ENCODE measurements at regions not wholly inside any gene's neighbourhood (a gene's known extent, or its start where the extent isn't known, plus 50 kb on each side); places are given as distances from the start of the nearest gene placed in this dataset.

- H3K27ac ChIP-seq (ENCODE audit: low read depth, low read length): no peak overlapping the region
- no peak overlapping the region for H3K9ac ChIP-seq (ENCODE audit: low read length)
- H3K4me3 ChIP-seq (ENCODE audit: low read depth in 1 of 2, low read length in 2 of 2): no peak overlapping the region
- no peaks in the 10 kb centered on the region for H3K36me3 ChIP-seq (ENCODE audit: insufficient read depth, low read length)
- no peaks in the 10 kb centered on the region for H3K9me3 ChIP-seq (ENCODE audit: low read length)
- H3K27me3 ChIP-seq (ENCODE audit: control insufficient read depth in 1 of 2, insufficient read depth in 2 of 2, low read length in 2 of 2): no peaks in the 10 kb centered on the region
- H3K4me1 ChIP-seq (ENCODE audit: insufficient read depth, low read length): no peaks in the 10 kb centered on the region
Observed at GRCh38 chr3:8087951-8088350, 413.7 kb upstream of the LMCD1 start.

- no peaks in the 10 kb centered on the region for H3K27me3 ChIP-seq (ENCODE audit: control insufficient read depth in 1 of 2, insufficient read depth in 2 of 2, low read length in 2 of 2)
- no peaks in the 10 kb centered on the region for H3K4me1 ChIP-seq (ENCODE audit: insufficient read depth, low read length)
- no peak overlapping the region for H3K27ac ChIP-seq (ENCODE audit: low read depth, low read length)
- no peak overlapping the region for H3K4me3 ChIP-seq (ENCODE audit: low read depth in 1 of 2, low read length in 2 of 2)
- no peaks in the 10 kb centered on the region for H3K9me3 ChIP-seq (ENCODE audit: low read length)
- no peaks in the 10 kb centered on the region for H3K36me3 ChIP-seq (ENCODE audit: insufficient read depth, low read length)
- no peak overlapping the region for H3K9ac ChIP-seq (ENCODE audit: low read length)
Observed at GRCh38 chr3:8094415-8094814, 407.2 kb upstream of the LMCD1 start.

GRCh38 chr3:8095724-8096123 is 405.9 kb upstream of the LMCD1 start:
- Histone ChIP-seq H3K9ac (ENCODE audit: low read length) (no peak overlapping the region), H3K27ac (ENCODE audit: low read depth, low read length) (no peak overlapping the region), H3K4me1 (ENCODE audit: insufficient read depth, low read length) (no peaks in the 10 kb centered on the region), H3K9me3 (ENCODE audit: low read length) (no peaks in the 10 kb centered on the region), H3K27me3 (ENCODE audit: control insufficient read depth in 1 of 2, insufficient read depth in 2 of 2, low read length in 2 of 2) (no peaks in the 10 kb centered on the region), H3K36me3 (ENCODE audit: insufficient read depth, low read length) (no peaks in the 10 kb centered on the region), H3K4me3 (ENCODE audit: low read depth in 1 of 2, low read length in 2 of 2) (no peak overlapping the region)

- no peaks in the 10 kb centered on the region for H3K36me3 ChIP-seq (ENCODE audit: insufficient read depth, low read length)
- H3K4me3 ChIP-seq (ENCODE audit: low read depth in 1 of 2, low read length in 2 of 2): no peak overlapping the region
- H3K9me3 ChIP-seq (ENCODE audit: low read length): no peaks in the 10 kb centered on the region
- no peak overlapping the region for H3K9ac ChIP-seq (ENCODE audit: low read length)
- no peak overlapping the region for H3K27ac ChIP-seq (ENCODE audit: low read depth, low read length)
- H3K4me1 ChIP-seq (ENCODE audit: insufficient read depth, low read length): no peaks in the 10 kb centered on the region
- no peaks in the 10 kb centered on the region for H3K27me3 ChIP-seq (ENCODE audit: control insufficient read depth in 1 of 2, insufficient read depth in 2 of 2, low read length in 2 of 2)
Observed at GRCh38 chr3:8097690-8098089, 403.9 kb upstream of the LMCD1 start.

- H3K36me3 ChIP-seq (ENCODE audit: insufficient read depth, low read length): no peaks in the 10 kb centered on the region
- no peak overlapping the region for H3K9ac ChIP-seq (ENCODE audit: low read length)
- H3K4me1 ChIP-seq (ENCODE audit: insufficient read depth, low read length): no peaks in the 10 kb centered on the region
- H3K27ac ChIP-seq (ENCODE audit: low read depth, low read length): no peak overlapping the region
- no peaks in the 10 kb centered on the region for H3K27me3 ChIP-seq (ENCODE audit: control insufficient read depth in 1 of 2, insufficient read depth in 2 of 2, low read length in 2 of 2)
- no peaks in the 10 kb centered on the region for H3K9me3 ChIP-seq (ENCODE audit: low read length)
- H3K4me3 ChIP-seq (ENCODE audit: low read depth in 1 of 2, low read length in 2 of 2): no peak overlapping the region
Observed at GRCh38 chr3:8103954-8104353, 397.7 kb upstream of the LMCD1 start.

- Histone ChIP-seq H3K36me3 (ENCODE audit: insufficient read depth, low read length) (no peaks in the 10 kb centered on the region), H3K27me3 (ENCODE audit: control insufficient read depth in 1 of 2, insufficient read depth in 2 of 2, low read length in 2 of 2) (no peaks in the 10 kb centered on the region), H3K27ac (ENCODE audit: low read depth, low read length) (no peak overlapping the region), H3K9me3 (ENCODE audit: low read length) (no peaks in the 10 kb centered on the region), H3K4me1 (ENCODE audit: insufficient read depth, low read length) (peaks cover 6% of the 10 kb centered on the region), H3K4me3 (ENCODE audit: low read depth in 1 of 2, low read length in 2 of 2) (no peak overlapping the region), H3K9ac (ENCODE audit: low read length) (no peak overlapping the region)
Observed at GRCh38 chr3:8106921-8107320, 394.7 kb upstream of the LMCD1 start.

GRCh38 chr3:8110966-8111798 is 390.4 kb upstream of the LMCD1 start:
- Histone ChIP-seq H3K4me3 (ENCODE audit: low read depth in 1 of 2, low read length in 2 of 2) (peak overlapping the region; percentile 2 to 29), H3K27ac (ENCODE audit: low read depth, low read length) (no peak overlapping the region), H3K9me3 (ENCODE audit: low read length) (no peaks in the 10 kb centered on the region), H3K36me3 (ENCODE audit: insufficient read depth, low read length) (no peaks in the 10 kb centered on the region), H3K4me1 (ENCODE audit: insufficient read depth, low read length) (peaks cover 6% of the 10 kb centered on the region), H3K9ac (ENCODE audit: low read length) (no peak overlapping the region), H3K27me3 (ENCODE audit: control insufficient read depth in 1 of 2, insufficient read depth in 2 of 2, low read length in 2 of 2) (no peaks in the 10 kb centered on the region)

- no peaks in the 10 kb centered on the region for H3K9me3 ChIP-seq (ENCODE audit: low read length)
- H3K27ac ChIP-seq (ENCODE audit: low read depth, low read length): no peak overlapping the region
- peaks cover 6% of the 10 kb centered on the region for H3K4me1 ChIP-seq (ENCODE audit: insufficient read depth, low read length)
- no peak overlapping the region for H3K4me3 ChIP-seq (ENCODE audit: low read depth in 1 of 2, low read length in 2 of 2)
- H3K36me3 ChIP-seq (ENCODE audit: insufficient read depth, low read length): no peaks in the 10 kb centered on the region
- H3K27me3 ChIP-seq (ENCODE audit: control insufficient read depth in 1 of 2, insufficient read depth in 2 of 2, low read length in 2 of 2): no peaks in the 10 kb centered on the region
- H3K9ac ChIP-seq (ENCODE audit: low read length): no peak overlapping the region
Observed at GRCh38 chr3:8112587-8112986, 389.0 kb upstream of the LMCD1 start.

- H3K27ac ChIP-seq (ENCODE audit: low read depth, low read length): no peak overlapping the region
- H3K9ac ChIP-seq (ENCODE audit: low read length): no peak overlapping the region
- peaks cover 6% of the 10 kb centered on the region for H3K4me1 ChIP-seq (ENCODE audit: insufficient read depth, low read length)
- H3K27me3 ChIP-seq (ENCODE audit: control insufficient read depth in 1 of 2, insufficient read depth in 2 of 2, low read length in 2 of 2): no peaks in the 10 kb centered on the region
- no peaks in the 10 kb centered on the region for H3K36me3 ChIP-seq (ENCODE audit: insufficient read depth, low read length)
- no peak overlapping the region for H3K4me3 ChIP-seq (ENCODE audit: low read depth in 1 of 2, low read length in 2 of 2)
- no peaks in the 10 kb centered on the region for H3K9me3 ChIP-seq (ENCODE audit: low read length)
Observed at GRCh38 chr3:8113626-8114025, 388.0 kb upstream of the LMCD1 start.

- H3K9me3 ChIP-seq (ENCODE audit: low read length): no peaks in the 10 kb centered on the region
- H3K27ac ChIP-seq (ENCODE audit: low read depth, low read length): no peak overlapping the region
- no peaks in the 10 kb centered on the region for H3K27me3 ChIP-seq (ENCODE audit: control insufficient read depth in 1 of 2, insufficient read depth in 2 of 2, low read length in 2 of 2)
- H3K4me3 ChIP-seq (ENCODE audit: low read depth in 1 of 2, low read length in 2 of 2): no peak overlapping the region
- H3K36me3 ChIP-seq (ENCODE audit: insufficient read depth, low read length): no peaks in the 10 kb centered on the region
- H3K4me1 ChIP-seq (ENCODE audit: insufficient read depth, low read length): no peaks in the 10 kb centered on the region
- no peak overlapping the region for H3K9ac ChIP-seq (ENCODE audit: low read length)
Observed at GRCh38 chr3:8128686-8129085, 372.9 kb upstream of the LMCD1 start.

- H3K9ac ChIP-seq (ENCODE audit: low read length): no peak overlapping the region
- no peaks in the 10 kb centered on the region for H3K4me1 ChIP-seq (ENCODE audit: insufficient read depth, low read length)
- H3K4me3 ChIP-seq (ENCODE audit: low read depth in 1 of 2, low read length in 2 of 2): no peak overlapping the region
- no peak overlapping the region for H3K27ac ChIP-seq (ENCODE audit: low read depth, low read length)
- H3K9me3 ChIP-seq (ENCODE audit: low read length): no peaks in the 10 kb centered on the region
- H3K36me3 ChIP-seq (ENCODE audit: insufficient read depth, low read length): no peaks in the 10 kb centered on the region
- H3K27me3 ChIP-seq (ENCODE audit: control insufficient read depth in 1 of 2, insufficient read depth in 2 of 2, low read length in 2 of 2): no peaks in the 10 kb centered on the region
Observed at GRCh38 chr3:8136553-8136952, 365.1 kb upstream of the LMCD1 start.

GRCh38 chr3:8143186-8143585 is 358.4 kb upstream of the LMCD1 start:
- H3K27me3 ChIP-seq (ENCODE audit: control insufficient read depth in 1 of 2, insufficient read depth in 2 of 2, low read length in 2 of 2): no peaks in the 10 kb centered on the region
- no peaks in the 10 kb centered on the region for H3K4me1 ChIP-seq (ENCODE audit: insufficient read depth, low read length)
- H3K9ac ChIP-seq (ENCODE audit: low read length): no peak overlapping the region
- no peaks in the 10 kb centered on the region for H3K9me3 ChIP-seq (ENCODE audit: low read length)
- H3K36me3 ChIP-seq (ENCODE audit: insufficient read depth, low read length): no peaks in the 10 kb centered on the region
- H3K27ac ChIP-seq (ENCODE audit: low read depth, low read length): no peak overlapping the region
- H3K4me3 ChIP-seq (ENCODE audit: low read depth in 1 of 2, low read length in 2 of 2): no peak overlapping the region
